ENCODE measurements at regions not wholly inside any gene's neighbourhood (a gene's known extent, or its start where the extent isn't known, plus 50 kb on each side); places are given as distances from the start of the nearest gene placed in this dataset.
"Not testable (repeated sequence)": the region's sequence is repeated elsewhere in the genome, so short reads cannot be mapped to it uniquely, and the experiment has no call there.

GRCh38 chrX:4043951-4044350 is 330.5 kb upstream of the PRKX start:
- ChIA-PET POLR2A (no interaction called here), CTCF (no interaction called here)
- no peak for DNase-seq (ENCODE audit: extremely low spot score)
- TF ChIP-seq TARDBP (IDR thresholded peaks at IDR 0.05) = no peak
- no peak for TF ChIP-seq BHLHE40 (IDR thresholded peaks at IDR 0.05; ENCODE audit: borderline replicate concordance)
- TF ChIP-seq, protein P1, sequence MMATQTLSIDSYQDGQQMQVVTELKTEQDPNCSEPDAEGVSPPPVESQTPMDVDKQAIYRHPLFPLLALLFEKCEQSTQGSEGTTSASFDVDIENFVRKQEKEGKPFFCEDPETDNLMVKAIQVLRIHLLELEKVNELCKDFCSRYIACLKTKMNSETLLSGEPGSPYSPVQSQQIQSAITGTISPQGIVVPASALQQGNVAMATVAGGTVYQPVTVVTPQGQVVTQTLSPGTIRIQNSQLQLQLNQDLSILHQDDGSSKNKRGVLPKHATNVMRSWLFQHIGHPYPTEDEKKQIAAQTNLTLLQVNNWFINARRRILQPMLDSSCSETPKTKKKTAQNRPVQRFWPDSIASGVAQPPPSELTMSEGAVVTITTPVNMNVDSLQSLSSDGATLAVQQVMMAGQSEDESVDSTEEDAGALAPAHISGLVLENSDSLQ (IDR thresholded peaks at IDR 0.05) = no peak
- no peak for TF ChIP-seq LEF1 (IDR thresholded peaks at IDR 0.05; ENCODE audit: borderline replicate concordance)
- TF ChIP-seq HDGF (IDR thresholded peaks at IDR 0.05; ENCODE audit: borderline replicate concordance) = no peak
- TF ChIP-seq FOXM1 (IDR thresholded peaks at IDR 0.05; ENCODE audit: borderline replicate concordance) = no peak
- no peak for TF ChIP-seq SUZ12 (IDR thresholded peaks at IDR 0.05)

DNA sequence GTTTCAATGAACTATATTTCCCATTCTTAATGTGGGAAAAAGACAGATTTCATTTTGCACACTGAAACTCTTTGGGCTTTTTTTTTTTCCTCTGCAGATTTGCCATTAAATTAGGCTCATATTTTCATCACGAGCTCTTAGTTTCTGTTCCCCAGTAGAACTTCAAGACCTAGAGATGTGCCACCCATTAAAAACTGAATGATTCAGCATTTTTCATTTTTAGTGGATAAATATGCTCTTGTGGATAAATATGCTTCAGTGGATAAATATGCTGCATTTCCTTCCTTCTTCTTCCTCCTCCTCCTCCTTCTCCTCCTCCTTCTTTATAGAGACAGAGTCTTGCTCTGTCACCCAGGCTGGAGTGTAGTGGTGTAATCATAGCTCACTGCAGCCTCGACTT is 322.4 kb upstream of the PRKX start:
- POLR2A ChIA-PET = no interaction called here
- TF ChIP-seq BHLHE40 (IDR thresholded peaks at IDR 0.05; ENCODE audit: borderline replicate concordance) (no peak), HDGF (IDR thresholded peaks at IDR 0.05; ENCODE audit: borderline replicate concordance) (no peak), SP1 (IDR thresholded peaks at IDR 0.05) (no peak), TARDBP (IDR thresholded peaks at IDR 0.05) (no peak), CTBP1 (IDR thresholded peaks at IDR 0.05; ENCODE audit: borderline replicate concordance) (no peak), FOXA1 (IDR thresholded peaks at IDR 0.05) (no peak), ELF4 (IDR thresholded peaks at IDR 0.05) (no peak), FOXM1 (IDR thresholded peaks at IDR 0.05; ENCODE audit: borderline replicate concordance) (no peak), L3MBTL2 (conservative IDR thresholded peaks at IDR 0.05) (no peak), LEF1 (IDR thresholded peaks at IDR 0.05; ENCODE audit: borderline replicate concordance) (no peak), NFRKB (IDR thresholded peaks at IDR 0.05) (no peak), ARNT (IDR thresholded peaks at IDR 0.05) (no peak), SUZ12 (IDR thresholded peaks at IDR 0.05) (no peak), ZNF384 (IDR thresholded peaks at IDR 0.05) (no peak), FOXK2 (IDR thresholded peaks at IDR 0.05) (no peak)
- TF ChIP-seq, protein P1 (IDR thresholded peaks at IDR 0.05) = no peak

DNA sequence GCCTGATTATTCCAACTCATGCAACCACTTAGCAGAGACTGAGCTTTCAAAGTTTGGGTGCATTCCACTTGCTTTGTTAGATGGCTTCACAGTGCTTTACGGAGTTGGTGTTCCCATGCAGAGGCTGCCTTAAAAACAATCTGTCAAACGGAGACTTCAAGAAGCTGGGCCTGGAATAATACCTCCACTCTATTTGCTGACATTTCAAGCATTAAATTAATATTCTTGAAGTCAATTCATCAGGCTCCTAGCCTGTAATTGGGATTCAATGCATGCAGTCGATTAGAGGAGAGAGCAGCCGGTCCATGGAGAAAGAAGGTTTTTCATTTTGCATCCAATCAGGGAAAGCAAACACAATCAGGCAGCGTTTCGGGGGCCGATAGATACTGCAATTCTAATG is 314.7 kb upstream of the PRKX start:
- DNase-seq (ENCODE audit: extremely low spot score) = no peak

More for the DNA sequence above, 322.4 kb upstream of the PRKX start:
- DNase-seq (ENCODE audit: extremely low spot score) = no peak
- CTCF ChIA-PET = no interaction called here

GRCh38 chrX:4005281-4005680 is 291.8 kb upstream of the PRKX start:
- no peak for DNase-seq (ENCODE audit: extremely low spot score)
- POLR2A ChIA-PET = no interaction called here
- TF ChIP-seq SP1 (IDR thresholded peaks at IDR 0.05) = no peak
- TF ChIP-seq TARDBP (IDR thresholded peaks at IDR 0.05) = no peak
- TF ChIP-seq ELF4 (IDR thresholded peaks at IDR 0.05) = no peak
- TF ChIP-seq FOXK2 (IDR thresholded peaks at IDR 0.05) = no peak
- TF ChIP-seq, protein P1 (IDR thresholded peaks at IDR 0.05) = no peak
- no peak for TF ChIP-seq HDGF (IDR thresholded peaks at IDR 0.05; ENCODE audit: borderline replicate concordance)
- no peak for TF ChIP-seq BHLHE40 (IDR thresholded peaks at IDR 0.05; ENCODE audit: borderline replicate concordance)
- no peak for TF ChIP-seq CTBP1 (IDR thresholded peaks at IDR 0.05; ENCODE audit: borderline replicate concordance)
- no peak for TF ChIP-seq NFRKB (IDR thresholded peaks at IDR 0.05)
- CTCF ChIA-PET = no interaction called here

More for the DNA sequence above, 314.7 kb upstream of the PRKX start:
- CTCF ChIA-PET = no interaction called here
- TF ChIP-seq ARNT (IDR thresholded peaks at IDR 0.05) (no peak), NFRKB (IDR thresholded peaks at IDR 0.05) (no peak)
- POLR2A ChIA-PET = no interaction called here

- ChIA-PET CTCF (no interaction called here), POLR2A (no interaction called here)
- DNase-seq (ENCODE audit: extremely low spot score) = no peak
- TF ChIP-seq SUZ12 (IDR thresholded peaks at IDR 0.05) (no peak), FOXM1 (IDR thresholded peaks at IDR 0.05; ENCODE audit: borderline replicate concordance) (no peak), FOXK2 (IDR thresholded peaks at IDR 0.05) (no peak), CTBP1 (IDR thresholded peaks at IDR 0.05; ENCODE audit: borderline replicate concordance) (no peak), HDGF (IDR thresholded peaks at IDR 0.05; ENCODE audit: borderline replicate concordance) (no peak), TARDBP (IDR thresholded peaks at IDR 0.05) (no peak), LEF1 (IDR thresholded peaks at IDR 0.05; ENCODE audit: borderline replicate concordance) (no peak), NFRKB (IDR thresholded peaks at IDR 0.05) (no peak), ELF4 (IDR thresholded peaks at IDR 0.05) (no peak), BHLHE40 (IDR thresholded peaks at IDR 0.05; ENCODE audit: borderline replicate concordance) (no peak)
Observed at GRCh38 chrX:4004822-4005221, 291.4 kb upstream of the PRKX start.

GRCh38 chrX:3994315-3994714 is 280.9 kb upstream of the PRKX start:
- no peak for TF ChIP-seq LEF1 (IDR thresholded peaks at IDR 0.05; ENCODE audit: borderline replicate concordance)
- no peak for TF ChIP-seq BHLHE40 (IDR thresholded peaks at IDR 0.05; ENCODE audit: borderline replicate concordance)
- TF ChIP-seq HDGF (IDR thresholded peaks at IDR 0.05; ENCODE audit: borderline replicate concordance) = no peak
- no peak for TF ChIP-seq FOXA1 (IDR thresholded peaks at IDR 0.05)
- TF ChIP-seq ARNT (IDR thresholded peaks at IDR 0.05) = no peak
- TF ChIP-seq L3MBTL2 (conservative IDR thresholded peaks at IDR 0.05) = no peak
- no peak for TF ChIP-seq FOXM1 (IDR thresholded peaks at IDR 0.05; ENCODE audit: borderline replicate concordance)
- DNase-seq (ENCODE audit: extremely low spot score) = no peak
- CTCF ChIA-PET = no interaction called here

GRCh38 chrX:3990569-3990968 is 277.1 kb upstream of the PRKX start:
- TF ChIP-seq ZNF384 (IDR thresholded peaks at IDR 0.05) (no peak), ELF4 (IDR thresholded peaks at IDR 0.05) (no peak), TARDBP (IDR thresholded peaks at IDR 0.05) (no peak), HDGF (IDR thresholded peaks at IDR 0.05; ENCODE audit: borderline replicate concordance) (no peak), SUZ12 (IDR thresholded peaks at IDR 0.05) (no peak), ARNT (IDR thresholded peaks at IDR 0.05) (no peak), FOXA1 (IDR thresholded peaks at IDR 0.05) (no peak), NFRKB (IDR thresholded peaks at IDR 0.05) (no peak), FOXM1 (IDR thresholded peaks at IDR 0.05; ENCODE audit: borderline replicate concordance) (no peak), LEF1 (IDR thresholded peaks at IDR 0.05; ENCODE audit: borderline replicate concordance) (no peak), FOXK2 (IDR thresholded peaks at IDR 0.05) (no peak), L3MBTL2 (conservative IDR thresholded peaks at IDR 0.05) (no peak), SP1 (IDR thresholded peaks at IDR 0.05) (no peak), BHLHE40 (IDR thresholded peaks at IDR 0.05; ENCODE audit: borderline replicate concordance) (no peak)
- TF ChIP-seq, protein P1 (IDR thresholded peaks at IDR 0.05) = no peak
- ChIA-PET CTCF (no interaction called here), POLR2A (no interaction called here)
- no peak for DNase-seq (ENCODE audit: extremely low spot score)

More at GRCh38 chrX:3994315-3994714, 280.9 kb upstream of the PRKX start:
- POLR2A ChIA-PET = no interaction called here

DNA sequence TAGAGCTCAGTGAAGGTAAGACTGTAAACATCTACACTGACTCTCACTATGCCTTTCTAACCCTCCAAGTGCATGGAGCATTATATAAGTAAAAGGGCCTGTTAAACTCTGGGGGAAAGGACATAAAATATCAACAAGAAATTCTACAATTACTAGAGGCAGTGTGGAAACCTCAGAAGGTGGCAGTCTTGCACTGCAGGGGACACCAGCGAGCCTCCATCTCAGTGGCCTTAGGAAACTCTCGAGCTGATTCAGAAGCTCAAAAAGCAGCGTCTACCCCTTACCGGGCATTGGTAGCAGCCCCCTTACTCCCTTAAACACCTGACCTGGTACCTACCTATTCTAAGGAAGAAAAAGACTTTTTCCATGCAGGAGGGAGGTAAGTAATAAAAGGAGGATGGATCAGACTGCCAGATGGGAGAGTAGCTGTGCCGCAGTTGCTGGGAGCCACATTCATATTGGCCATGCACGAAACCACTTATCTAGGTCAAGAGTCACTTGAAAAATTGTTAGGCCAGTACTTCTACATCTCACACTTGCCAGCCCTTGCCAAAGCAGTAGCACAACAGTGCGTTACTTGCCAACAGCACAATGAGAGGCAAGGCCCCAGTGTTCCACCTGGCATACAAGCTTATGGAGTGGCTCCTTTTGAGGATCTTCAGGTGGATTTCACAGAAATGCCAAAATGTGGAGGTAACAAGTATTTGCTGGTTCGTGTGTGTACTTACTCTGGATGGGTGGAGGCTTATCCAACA is 258.8 kb upstream of the PRKX start:
- CTCF ChIA-PET; DNase-seq (ENCODE audit: extremely low spot score); POLR2A ChIA-PET: not testable (repeated sequence)
